DMS79 (cell line): ENCODE measurements at regions not wholly inside any gene's neighbourhood (a gene's known extent, or its start where the extent isn't known, plus 50 kb on each side); places are given as distances from the start of the nearest gene placed in this dataset.

Experiments used
- DNase-seq: peaks from one replicate; lab custom pipeline; 2025; lab: John Stamatoyannopoulos, UW

GRCh38 chr3:82088749-82089148, 327.3 kb upstream of the GBE1 start:
- no peak for DNase-seq

GRCh38 chr3:82087958-82088357, 326.5 kb upstream of the GBE1 start:
- no peak for DNase-seq

- DNase-seq: no peak
Measured at GRCh38 chr3:82085851-82086475, 324.5 kb upstream of the GBE1 start.

- DNase-seq: no peak
Measured at GRCh38 chr3:82085356-82085755, 323.9 kb upstream of the GBE1 start.

GRCh38 chr3:82084824-82085223, 323.4 kb upstream of the GBE1 start:
- DNase-seq: no peak

GRCh38 chr3:82082796-82083195, 321.4 kb upstream of the GBE1 start:
- DNase-seq: no peak

- DNase-seq: no peak
Measured at GRCh38 chr3:82081351-82081750, 319.9 kb upstream of the GBE1 start.

- DNase-seq: no peak
Measured at GRCh38 chr3:82080792-82081191, 319.3 kb upstream of the GBE1 start.

- no peak for DNase-seq
Measured at GRCh38 chr3:82080261-82080660, 318.8 kb upstream of the GBE1 start.

GRCh38 chr3:82079335-82079890, 318.0 kb upstream of the GBE1 start:
- no peak for DNase-seq

- DNase-seq: no peak
Measured at GRCh38 chr3:82078246-82078645, 316.8 kb upstream of the GBE1 start.

- DNase-seq: no peak
Measured at GRCh38 chr3:82067420-82067819, 306.0 kb upstream of the GBE1 start.

- no peak for DNase-seq
Measured at GRCh38 chr3:82058809-82059208, 297.4 kb upstream of the GBE1 start.

- DNase-seq: no peak
Measured at GRCh38 chr3:82055792-82056191, 294.3 kb upstream of the GBE1 start.

- no peak for DNase-seq
Measured at GRCh38 chr3:82054849-82055248, 293.4 kb upstream of the GBE1 start.

- DNase-seq: no peak
Measured at GRCh38 chr3:82053236-82053635, 291.8 kb upstream of the GBE1 start.

GRCh38 chr3:82050382-82050781, 288.9 kb upstream of the GBE1 start:
- no peak for DNase-seq

GRCh38 chr3:82048711-82049110, 287.3 kb upstream of the GBE1 start:
- DNase-seq: no peak

- no peak for DNase-seq
Measured at GRCh38 chr3:82044930-82045705, 283.7 kb upstream of the GBE1 start.

GRCh38 chr3:82038556-82038955, 277.1 kb upstream of the GBE1 start:
- DNase-seq: no peak

- DNase-seq: no peak
Measured at GRCh38 chr3:82033186-82033585, 271.7 kb upstream of the GBE1 start.

GRCh38 chr3:82031596-82031995, 270.2 kb upstream of the GBE1 start:
- no peak for DNase-seq

- DNase-seq: no peak
Measured at GRCh38 chr3:82030916-82031315, 269.5 kb upstream of the GBE1 start.

- DNase-seq: no peak
Measured at GRCh38 chr3:82022836-82023235, 261.4 kb upstream of the GBE1 start.
